GM19467 (cell line): ENCODE measurements at regions not wholly inside any gene's neighbourhood (a gene's known extent, or its start where the extent isn't known, plus 50 kb on each side); places are given as distances from the start of the nearest gene placed in this dataset.

Source experiments
- ATAC-seq: cut with Tn5 transposase; IDR thresholded peaks from one replicate; pipeline ENCODE4 v1.9.1; 2021; ENCODE audit warnings: mild to moderate bottlenecking, moderate library complexity; ENCODE audit not compliant: unreplicated experiment

DNA sequence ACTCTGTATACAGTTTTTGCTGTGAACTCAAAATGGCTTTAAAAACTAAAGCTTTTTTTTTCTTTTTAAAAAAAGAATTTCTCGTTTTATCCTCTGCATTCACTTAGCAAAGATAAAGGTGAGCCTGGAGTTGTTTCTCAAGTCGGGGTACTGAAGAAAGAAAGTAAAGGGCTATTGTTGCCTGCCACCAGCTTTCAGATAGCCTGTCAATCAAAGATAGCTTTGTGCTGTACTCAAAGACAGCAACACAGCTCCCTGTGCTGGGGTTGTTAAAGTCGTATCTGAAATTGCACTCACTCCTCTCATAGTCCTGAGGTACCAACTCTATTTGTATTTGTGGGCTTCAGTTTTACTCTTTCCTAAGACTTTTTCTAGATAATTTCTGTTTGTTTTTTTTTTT, 710.1 kb upstream of the ID4 start:
- no peak for ATAC-seq

DNA sequence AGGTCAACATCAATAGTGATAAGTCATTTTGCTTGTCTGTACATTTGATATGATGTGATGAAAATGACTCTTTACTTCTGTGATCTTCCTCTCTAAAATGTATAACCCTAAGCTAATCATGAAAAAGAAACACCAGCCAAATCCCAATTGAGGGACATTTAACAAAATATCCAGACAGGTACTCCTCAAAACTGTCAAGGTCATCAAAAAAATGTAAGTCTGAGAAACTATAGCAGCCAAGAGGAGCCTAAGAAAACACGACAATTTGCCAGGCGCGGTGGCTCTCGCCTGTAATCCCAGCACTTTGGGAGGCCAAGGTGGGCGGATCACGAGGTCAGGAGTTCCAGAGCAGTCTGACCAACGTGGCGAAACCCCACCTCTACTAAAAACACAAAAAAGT, 708.5 kb upstream of the ID4 start:
- no peak for ATAC-seq

DNA sequence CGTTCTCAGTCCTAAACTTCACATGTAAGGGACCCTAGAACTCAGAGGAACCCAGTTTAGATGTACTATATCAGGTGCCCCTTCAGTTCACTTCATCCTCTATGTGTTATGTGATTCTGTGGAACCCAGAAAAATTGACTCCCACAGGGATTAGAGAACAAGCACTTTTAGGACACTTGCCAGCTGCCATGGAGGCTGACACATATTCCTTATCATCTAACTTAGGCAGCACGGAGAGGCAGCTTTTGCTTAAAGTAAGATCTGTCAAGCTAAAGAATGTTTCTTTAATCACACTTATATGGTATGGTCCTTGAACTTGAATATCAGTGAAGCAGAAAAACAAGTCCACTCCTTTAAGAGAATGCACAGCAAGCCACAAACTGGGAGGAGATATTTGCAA, 701.5 kb upstream of the ID4 start:
- no peak for ATAC-seq

DNA sequence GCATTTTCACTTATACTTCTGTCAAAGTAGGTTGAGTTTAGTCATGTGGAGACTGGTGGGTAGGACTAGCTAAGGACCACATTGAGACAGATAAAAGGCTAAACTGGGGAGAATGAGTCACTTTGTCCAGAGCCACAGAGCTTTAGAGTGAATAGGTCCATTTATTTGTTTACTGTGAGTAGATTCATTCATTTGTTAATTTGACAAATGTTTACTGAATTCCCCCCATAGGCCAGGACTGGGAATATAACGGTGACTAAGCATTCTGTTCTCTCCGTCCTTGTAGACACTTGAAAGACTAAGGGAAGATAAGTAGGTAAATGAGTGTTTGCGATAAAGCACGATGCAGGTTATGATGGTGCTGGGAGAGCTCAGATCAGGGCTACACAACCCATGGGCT, 699.7 kb upstream of the ID4 start:
- ATAC-seq: no peak

DNA sequence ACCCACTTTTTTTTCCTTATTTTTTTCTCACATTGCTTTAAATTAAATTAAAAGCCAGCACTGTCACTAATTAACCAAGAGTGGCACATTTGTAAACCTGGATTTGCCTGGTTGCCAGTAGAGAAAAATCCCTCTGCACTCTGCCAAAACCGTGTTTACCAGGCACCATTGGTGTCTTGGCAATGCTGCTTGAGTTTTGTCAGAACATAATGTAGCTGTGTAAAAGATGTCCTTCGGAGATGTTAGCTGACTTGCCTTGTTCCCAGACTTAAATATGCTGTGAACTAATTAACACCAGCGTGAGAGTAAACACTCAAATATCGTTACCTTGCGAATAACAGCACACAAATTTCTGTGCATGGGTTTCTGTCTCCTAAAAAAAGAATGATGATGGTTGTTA, 694.9 kb upstream of the ID4 start:
- ATAC-seq: no peak

DNA sequence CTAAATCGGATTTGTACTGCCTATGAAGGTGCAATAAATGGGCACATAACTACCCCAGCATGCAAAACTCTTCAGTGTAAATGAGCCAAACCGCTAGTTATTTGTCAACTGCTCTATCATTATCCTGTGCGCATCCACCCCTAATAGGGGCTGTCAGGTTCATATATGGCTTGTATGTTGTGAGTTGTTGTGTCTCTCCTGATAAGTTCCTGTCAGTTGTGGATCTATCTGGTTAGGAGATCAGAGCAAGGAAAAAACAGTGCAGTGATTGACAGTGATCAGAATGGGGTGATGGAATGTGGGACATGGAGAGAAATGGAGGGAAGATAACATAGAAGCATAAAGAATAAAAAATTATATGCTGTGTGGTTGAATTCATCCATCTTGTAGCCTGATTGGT, 686.9 kb upstream of the ID4 start:
- no peak for ATAC-seq

DNA sequence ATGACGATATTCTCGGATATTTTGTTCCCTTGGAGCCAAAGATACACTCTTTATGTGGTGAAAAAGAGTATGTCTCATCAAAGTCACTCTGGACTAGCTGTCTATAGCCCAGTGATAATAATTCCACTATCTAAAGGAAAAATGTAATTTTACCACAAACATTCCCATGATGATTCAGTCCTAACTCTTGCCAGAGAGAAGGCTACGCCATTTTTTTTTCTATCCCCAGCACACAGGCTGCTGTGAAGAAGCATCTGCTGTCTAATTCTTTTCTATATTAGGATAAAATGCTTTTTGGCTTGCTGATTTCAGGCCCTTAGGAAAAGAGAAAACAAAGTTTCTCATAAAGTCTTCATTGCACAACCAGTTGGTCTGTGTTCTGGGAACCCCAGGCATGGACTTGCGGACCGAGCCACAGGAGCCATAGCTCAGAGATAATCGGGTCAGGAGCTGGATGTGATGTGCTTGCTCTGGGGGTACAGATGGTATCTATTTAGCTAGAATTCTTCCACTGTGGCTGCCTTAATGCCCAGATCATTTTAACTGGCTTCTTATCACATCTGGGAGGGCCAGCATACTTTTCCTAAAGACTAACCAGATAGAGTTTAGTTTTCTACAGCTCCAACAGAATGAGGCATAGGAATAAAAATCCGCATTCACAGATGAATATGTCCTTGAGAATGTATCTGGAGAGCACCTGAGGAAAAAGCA, 683.7 kb upstream of the ID4 start:
- no peak for ATAC-seq

DNA sequence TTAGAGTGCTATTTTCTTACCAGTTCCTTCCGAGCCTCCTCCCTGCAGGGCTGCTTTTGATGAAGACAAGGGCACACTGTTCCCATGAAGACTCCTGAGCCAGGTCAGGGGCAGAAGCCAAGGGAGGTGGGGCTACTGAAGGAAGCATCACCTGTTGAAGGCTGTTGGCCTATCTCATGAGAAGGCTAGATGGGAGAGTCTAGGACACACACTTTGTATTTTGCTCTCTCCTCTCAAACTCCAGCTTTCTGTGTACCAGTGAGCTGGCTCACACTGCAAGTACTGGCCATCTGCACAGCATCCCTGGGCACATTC, 683.2 kb upstream of the ID4 start:
- no peak for ATAC-seq

DNA sequence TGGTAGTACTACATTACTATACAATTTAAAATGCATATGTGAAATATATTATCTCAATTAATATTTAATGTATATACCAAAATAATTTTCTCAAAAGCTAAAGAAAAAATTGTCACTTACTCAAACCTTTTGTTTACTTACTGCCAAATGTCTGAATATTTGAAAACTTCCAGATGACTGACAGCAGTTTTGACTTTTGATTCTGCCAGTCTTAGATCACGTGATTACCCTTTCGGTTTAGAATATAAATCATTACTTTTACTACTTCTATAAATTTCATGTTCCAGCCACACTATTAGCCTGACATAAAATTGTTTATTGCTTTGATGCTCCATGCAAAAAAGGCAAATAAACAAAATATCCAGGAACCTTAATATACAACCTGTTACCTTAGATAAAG, 680.7 kb upstream of the ID4 start:
- ATAC-seq: no peak

DNA sequence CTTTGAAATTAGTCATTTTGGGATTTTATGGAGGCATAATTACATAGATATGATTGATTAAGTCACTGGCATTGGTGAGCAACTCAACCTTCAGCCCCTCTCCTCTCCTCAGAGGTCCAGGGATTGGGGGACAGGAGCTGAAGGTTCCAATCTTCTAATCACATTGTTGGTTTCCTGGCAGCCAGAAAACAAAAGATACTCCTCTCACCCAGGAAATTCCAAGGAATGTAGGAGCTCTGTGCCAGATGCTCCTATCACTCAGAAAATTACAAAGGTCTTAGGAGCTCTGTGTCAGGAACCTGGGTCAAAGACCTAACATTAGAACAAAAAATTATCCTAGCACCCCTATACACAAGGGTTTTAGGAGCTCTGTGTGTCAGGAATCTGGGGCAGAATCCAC, 679.7 kb upstream of the ID4 start:
- ATAC-seq: no peak

DNA sequence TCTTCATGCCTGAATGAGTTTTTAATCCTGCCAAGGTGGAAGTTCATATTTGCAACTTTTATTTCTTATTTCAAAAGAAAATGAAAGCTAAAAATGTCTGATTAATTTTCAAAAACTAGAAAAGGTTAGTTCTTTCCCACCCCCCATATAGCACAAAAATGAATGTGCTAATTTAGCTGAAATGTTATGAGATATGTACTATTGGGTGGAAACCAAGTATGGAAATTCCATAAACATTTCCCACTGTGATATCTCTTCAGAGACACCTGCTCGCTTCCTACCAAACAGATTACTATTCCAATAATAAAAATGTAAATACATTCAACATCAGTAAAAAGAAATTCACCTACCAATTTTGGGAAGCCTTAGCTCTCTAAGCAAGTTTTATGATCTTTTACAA, 678.6 kb upstream of the ID4 start:
- no peak for ATAC-seq

DNA sequence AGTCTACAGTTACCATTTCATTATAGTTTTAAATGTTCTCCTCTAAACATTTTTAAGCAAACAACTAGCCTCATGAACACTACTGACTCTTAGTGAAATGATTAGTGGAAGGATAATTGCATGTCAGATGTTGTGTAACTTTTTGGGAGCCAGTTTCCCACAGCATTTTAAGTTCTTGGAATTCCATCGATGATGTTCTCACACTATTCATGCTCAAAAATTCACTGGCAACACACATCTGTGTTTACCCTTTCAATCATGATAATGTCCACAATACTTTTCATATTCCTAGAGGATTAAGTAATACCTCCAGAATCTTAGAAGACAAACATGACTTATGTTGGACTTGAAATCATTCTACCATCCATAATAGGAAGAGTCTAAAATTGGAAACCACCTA, 678.1 kb upstream of the ID4 start:
- no peak for ATAC-seq

DNA sequence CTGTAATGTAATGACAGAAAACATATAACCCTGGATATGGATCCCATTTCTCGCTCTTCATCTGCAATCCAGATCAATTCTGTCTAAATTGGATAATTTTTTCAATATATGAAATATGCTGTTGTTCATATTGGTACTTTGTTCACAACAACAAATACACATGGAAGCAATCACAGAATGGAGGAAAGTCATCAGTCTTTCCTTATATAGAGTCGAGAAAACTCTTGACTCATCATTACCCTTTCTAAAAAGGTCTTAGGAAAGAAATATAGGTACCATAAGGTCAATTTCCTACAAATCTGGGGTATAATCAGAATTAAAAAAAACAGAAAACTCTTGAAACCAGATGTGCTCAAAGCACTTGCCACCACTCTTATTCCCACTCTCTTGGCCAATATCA, 677.6 kb upstream of the ID4 start:
- ATAC-seq: no peak

DNA sequence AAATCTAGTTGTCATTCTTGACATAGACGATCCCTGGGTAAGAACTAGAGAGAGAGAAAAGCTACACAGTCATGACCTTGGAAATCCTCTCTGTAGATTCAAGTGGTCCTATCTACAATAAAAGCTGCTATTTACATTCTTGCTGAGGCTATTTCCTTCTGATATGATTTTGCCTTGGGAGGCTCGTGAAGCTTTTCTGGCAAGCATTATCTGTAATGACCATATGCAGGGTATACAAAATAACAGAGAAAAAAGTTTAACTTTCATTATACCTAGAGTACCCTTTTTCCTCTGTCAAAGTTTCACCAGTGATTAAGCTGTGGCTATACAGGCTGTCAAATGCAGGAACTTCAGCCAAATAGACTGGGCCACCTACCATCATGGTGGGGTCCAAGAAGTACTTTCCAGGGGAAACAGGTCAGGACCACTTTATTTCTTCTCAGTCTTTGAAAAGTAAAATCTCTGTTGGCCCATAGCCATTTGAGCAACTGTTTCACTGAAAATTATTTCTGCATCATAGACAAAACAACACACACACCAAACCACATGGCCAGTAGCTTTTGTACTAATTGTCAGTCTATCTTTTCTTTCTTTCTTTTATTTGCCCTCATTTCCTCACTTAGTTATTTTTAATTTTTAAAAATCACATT, 677.0 kb upstream of the ID4 start:
- ATAC-seq: no peak

DNA sequence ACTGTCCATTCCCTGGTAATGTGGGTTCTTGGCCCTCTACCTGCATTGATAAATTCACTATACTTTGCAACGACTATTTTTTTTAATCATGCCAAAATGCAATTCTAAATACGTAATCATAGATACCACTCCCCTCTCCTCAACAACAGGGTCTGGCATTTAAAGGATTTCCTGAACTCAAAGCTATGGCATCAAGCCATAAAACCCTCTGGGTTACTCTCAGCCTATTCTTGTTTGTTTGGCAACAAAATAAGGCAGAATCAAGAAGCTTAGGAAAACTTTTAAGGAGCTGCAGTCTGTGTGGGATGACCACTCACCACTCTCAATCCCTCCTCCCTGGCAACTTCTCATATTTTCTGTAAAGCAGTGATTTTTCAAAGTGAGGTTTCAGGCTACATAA, 669.9 kb upstream of the ID4 start:
- no peak for ATAC-seq

DNA sequence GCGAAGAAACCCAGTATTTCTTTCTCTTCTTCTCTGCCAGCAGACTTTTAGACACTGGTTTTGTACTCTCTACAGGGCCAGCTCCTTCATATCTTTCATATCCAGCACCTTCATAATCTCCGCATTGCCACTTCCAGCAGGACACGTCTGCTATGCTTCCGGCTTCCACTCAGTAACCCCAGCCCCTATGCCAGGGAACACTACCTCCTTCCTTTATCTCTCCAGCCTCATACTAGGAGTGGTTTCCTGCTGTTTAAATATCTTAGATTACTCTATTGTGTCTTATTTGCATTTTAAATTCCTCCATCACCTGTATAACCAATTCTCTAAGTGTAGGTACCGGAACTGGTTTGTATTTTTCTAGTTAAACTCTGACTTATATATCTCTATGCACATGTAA, 667.8 kb upstream of the ID4 start:
- no peak for ATAC-seq

DNA sequence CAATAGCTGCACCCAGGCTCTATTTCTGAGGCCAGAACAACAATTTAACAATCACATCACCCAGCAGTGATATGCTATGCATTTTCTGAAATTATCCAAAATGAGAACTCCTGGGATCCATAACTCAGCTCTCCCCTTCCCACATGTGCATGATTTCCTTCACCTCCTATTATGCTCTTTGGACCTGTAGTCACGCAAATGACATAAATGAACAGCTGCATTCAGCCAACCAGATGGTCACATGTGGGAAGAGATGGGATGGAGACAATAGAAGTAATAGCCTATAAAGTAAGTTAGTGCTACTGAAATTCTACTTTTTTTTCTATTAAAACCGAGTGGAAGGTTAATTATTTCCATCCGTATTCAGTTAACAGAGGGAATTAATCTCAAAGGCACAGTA, 662.1 kb upstream of the ID4 start:
- no peak for ATAC-seq

DNA sequence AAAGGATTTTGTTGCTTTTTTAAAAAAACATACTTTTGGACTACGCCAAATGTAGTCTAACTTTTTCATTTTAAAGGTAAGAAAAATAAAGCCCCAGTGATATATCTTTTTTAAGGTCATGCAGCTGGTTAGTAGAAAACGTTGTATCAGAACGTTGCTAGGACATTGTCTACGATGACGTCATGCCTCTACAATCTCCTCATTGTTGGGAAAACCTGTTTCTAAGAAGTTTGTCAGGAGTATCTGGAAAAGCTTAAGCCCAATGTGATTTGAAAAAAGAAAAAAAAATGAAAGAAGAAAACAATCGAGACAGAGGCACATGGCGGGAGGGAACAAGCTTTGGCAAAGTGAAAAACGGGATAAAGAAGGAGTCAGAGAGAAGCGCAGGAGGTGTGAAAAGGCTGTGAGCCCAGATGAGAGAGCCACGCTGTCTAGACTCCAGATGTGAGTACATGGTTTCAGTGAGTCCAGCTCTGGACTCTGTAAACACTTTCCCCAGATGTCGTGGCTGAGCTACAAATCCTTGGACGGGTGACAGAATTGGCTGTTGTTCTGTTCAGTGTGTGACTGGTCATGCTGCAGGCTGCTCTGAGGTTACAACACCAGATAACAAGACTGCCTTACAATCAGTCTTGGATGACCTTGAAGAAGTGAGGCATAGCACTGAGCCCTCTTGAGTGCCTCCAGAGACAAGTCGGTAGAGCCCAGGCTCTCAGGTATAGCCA, 656.7 kb upstream of the ID4 start:
- ATAC-seq: no peak

DNA sequence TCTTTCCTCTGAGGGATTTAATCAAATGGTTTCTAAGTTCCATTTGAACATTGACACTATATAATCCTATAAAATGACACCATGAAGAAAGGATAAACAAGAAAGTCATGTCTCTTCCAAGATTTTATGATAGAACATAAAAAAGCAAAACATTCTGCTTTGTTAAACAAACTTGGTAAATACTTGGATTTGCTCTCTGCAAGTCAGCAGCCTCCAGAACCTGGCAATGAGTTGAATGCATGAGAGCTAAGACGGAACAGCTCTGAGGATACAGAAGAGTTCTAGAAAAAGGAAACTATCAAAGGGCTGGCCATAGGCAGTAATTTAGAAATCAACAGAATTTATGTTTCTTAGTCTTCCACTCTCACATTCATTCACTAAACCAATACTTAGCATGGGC, 656.0 kb upstream of the ID4 start:
- no peak for ATAC-seq

DNA sequence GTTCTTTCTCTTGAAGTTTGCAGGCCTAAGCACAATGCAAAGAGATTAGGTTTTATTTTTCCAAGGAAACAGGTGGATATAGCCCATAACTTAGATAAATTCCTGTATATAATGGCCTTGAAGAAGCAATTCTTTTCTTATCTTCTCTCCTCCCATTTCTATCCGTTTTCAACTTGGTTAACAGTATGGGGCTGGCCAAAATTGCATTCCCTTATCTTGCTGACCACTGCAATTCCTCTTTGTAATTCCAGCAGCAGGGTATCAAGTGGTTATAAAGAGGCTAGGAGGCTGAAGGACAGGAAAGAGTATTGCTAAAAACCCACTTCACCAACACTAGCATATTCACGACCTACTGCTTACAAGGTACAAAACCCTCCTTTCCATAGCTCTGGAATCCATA, 643.5 kb upstream of the ID4 start:
- ATAC-seq: no peak

DNA sequence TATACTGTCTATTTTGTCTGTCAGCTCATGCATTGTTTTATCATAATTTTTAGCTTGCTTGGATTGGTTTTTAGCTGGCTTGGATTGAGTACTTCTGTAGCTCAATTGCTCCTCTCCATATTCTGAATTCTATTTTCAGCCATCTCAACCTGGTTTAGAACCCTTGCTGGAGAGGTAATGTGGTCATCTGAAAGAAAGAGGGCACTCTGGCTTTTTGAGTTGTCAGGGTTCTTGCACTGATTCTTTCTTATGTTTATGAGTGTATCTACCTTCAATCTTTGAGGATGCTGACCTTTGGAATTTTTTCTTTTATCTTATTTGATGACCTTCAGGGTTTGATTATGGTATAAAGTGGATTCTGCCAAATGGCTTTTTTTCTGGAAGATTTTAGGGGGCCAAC, 632.7 kb upstream of the ID4 start:
- no peak for ATAC-seq

DNA sequence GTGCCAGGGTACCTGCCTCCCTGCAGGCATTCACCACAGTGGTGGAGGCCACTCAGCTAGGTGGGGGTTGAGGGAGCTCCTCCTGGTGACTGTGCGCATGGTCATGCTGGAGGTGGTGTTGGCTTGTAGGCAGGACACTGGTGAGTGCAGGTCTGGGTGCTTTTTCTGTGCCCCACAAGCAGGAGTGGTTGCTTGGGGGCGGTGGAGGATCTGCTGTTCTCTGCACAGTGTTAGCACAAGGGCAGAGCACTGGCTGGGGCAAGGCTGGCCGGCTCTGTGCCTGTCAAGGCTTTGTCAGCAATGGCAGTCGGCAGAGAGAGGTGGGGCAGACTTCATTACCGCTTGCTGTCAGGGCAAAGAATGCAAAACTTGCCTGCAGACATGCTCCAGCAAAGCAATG, 632.1 kb upstream of the ID4 start:
- no peak for ATAC-seq

DNA sequence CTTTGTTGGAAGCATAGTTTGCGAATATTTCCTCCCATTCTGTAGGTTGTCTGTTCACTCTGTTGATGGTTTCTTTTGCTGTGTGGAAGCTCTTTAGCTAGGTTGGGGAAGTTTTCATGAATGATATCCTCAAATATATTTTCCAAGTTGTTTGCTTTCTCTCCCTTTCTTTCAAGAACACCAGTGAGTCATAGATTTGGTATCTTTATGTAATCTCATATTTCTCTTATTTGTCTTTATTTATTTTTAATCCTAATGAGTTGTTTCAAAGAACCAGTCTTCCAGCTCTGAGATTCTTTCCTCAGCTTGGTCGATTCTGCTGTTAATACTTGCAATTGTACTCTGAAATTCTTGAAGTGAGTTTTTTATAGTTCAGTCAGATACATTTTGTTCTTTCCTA, 628.0 kb upstream of the ID4 start:
- ATAC-seq: no peak
